Thoracic aorta (tissue), 2 donors: ENCODE measurements at regions not wholly inside any gene's neighbourhood (a gene's known extent, or its start where the extent isn't known, plus 50 kb on each side); places are given as distances from the start of the nearest gene placed in this dataset.

Source experiments
- ATAC-seq: fragments of 150-250 bp; one replicate; pipeline ENCODE4 v1.8.0; 2017; ENCODE audit warnings: low read depth; ENCODE audit not compliant: insufficient number of reproducible peaks, low FRiP score
- DNase-seq: peaks from one replicate; pipeline ENCODE4 v3.0.0-alpha.2; 2020; ENCODE audit warnings: low spot score
- H3K27ac ChIP-seq, 2 donors: fragments of 200-600 bp; sonication (generic); 1 replicate in 1 of 2; 2 replicates in 1 of 2; pipeline ENCODE4 v1.5.1; 2016; ENCODE audit warnings: mild to moderate bottlenecking in 2 of 2, moderate library complexity in 2 of 2
- H3K27me3 ChIP-seq: fragments of 200-600 bp; sonication (generic); replicated peaks from 2 replicates; pipeline ENCODE4 v1.6.0; 2016; ENCODE audit warnings: mild to moderate bottlenecking; ENCODE audit not compliant: insufficient read depth
- H3K36me3 ChIP-seq: fragments of 200-600 bp; sonication (generic); one replicate; pipeline ENCODE4 v1.5.1; 2016
- H3K4me1 ChIP-seq, 2 donors: fragments of 200-600 bp; sonication (generic); 1 replicate in 1 of 2; 2 replicates in 1 of 2; pipeline versions ENCODE4 v1.5.1 to v1.6.0; 2016; ENCODE audit warnings: low read depth in 2 of 2, mild to moderate bottlenecking in 1 of 2; ENCODE audit not compliant: control insufficient read depth in 1 of 2
- H3K4me3 ChIP-seq: fragments of 200-600 bp; sonication (generic); 2 replicates; pipeline ENCODE4 v1.5.1; 2016; ENCODE audit warnings: mild to moderate bottlenecking
- H3K9me3 ChIP-seq: fragments of 200-600 bp; sonication (generic); 2 replicates; pipeline ENCODE4 v1.5.1; 2016
- TF ChIP-seq, protein P1 (sequence below): fragments of 200-600 bp; sonication (generic); IDR thresholded peaks from one replicate; pipeline ENCODE4 v1.5.1; 2019; ENCODE audit warnings: antibody characterized with exemption

DNA sequence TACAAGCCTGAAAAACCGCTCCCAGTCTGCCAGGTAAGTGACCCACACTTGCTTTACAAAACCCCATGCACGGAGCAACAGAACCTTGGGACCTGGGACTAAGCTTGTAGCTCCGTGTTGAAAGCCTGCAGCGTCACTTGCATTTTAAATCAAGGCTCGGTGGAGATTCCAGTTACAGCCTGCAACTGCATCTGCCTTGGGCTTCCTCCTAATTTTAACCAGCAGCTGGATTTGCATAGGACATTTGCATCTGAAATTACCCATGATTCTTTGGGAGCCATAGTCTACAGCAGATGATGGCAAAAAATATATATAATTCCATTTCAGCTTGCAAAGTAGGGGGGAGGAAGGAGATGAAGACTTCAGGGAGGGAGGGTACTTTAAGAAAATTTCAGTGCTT, 62.4 kb upstream of the IGSF21 start:
- ATAC-seq = no peak
- Histone ChIP-seq H3K4me3 (no peak overlapping the region), H3K27me3 (no peaks in the 10 kb centered on the region), H3K27ac (no peak overlapping the region), H3K9me3 (no peaks in the 10 kb centered on the region), H3K36me3 (no peaks in the 10 kb centered on the region), H3K4me1 (no peaks in the 10 kb centered on the region)
- no peak for DNase-seq
- TF ChIP-seq, protein P1, sequence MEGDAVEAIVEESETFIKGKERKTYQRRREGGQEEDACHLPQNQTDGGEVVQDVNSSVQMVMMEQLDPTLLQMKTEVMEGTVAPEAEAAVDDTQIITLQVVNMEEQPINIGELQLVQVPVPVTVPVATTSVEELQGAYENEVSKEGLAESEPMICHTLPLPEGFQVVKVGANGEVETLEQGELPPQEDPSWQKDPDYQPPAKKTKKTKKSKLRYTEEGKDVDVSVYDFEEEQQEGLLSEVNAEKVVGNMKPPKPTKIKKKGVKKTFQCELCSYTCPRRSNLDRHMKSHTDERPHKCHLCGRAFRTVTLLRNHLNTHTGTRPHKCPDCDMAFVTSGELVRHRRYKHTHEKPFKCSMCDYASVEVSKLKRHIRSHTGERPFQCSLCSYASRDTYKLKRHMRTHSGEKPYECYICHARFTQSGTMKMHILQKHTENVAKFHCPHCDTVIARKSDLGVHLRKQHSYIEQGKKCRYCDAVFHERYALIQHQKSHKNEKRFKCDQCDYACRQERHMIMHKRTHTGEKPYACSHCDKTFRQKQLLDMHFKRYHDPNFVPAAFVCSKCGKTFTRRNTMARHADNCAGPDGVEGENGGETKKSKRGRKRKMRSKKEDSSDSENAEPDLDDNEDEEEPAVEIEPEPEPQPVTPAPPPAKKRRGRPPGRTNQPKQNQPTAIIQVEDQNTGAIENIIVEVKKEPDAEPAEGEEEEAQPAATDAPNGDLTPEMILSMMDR = no peak

DNA sequence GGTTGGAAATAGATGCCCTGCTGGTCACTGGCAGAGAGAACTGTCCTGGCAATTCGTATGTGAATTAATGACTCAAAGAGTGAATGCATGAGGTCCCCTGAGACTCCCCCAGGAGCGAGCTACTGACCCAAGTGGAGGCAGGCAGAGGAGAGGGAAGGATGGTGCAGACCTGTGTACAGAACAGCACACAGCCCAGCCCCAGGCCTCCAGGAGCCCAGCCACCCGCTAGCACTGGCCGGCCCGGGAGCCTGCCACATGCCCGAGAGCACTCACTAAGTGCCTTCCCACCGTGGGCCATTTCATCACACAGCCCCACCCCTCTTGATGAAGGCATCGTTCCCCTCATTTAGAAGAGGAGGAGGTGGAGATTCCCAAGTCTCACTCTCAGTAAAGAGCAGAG, 62.0 kb upstream of the IGSF21 start:
- H3K36me3 ChIP-seq = no peaks in the 10 kb centered on the region
- DNase-seq = no peak
- ATAC-seq = no peak
- no peak overlapping the region for H3K4me3 ChIP-seq
- H3K9me3 ChIP-seq = no peaks in the 10 kb centered on the region
- no peaks in the 10 kb centered on the region for H3K4me1 ChIP-seq
- H3K27me3 ChIP-seq = no peaks in the 10 kb centered on the region
- H3K27ac ChIP-seq = no peak overlapping the region
- TF ChIP-seq, protein P1 = no peak

DNA sequence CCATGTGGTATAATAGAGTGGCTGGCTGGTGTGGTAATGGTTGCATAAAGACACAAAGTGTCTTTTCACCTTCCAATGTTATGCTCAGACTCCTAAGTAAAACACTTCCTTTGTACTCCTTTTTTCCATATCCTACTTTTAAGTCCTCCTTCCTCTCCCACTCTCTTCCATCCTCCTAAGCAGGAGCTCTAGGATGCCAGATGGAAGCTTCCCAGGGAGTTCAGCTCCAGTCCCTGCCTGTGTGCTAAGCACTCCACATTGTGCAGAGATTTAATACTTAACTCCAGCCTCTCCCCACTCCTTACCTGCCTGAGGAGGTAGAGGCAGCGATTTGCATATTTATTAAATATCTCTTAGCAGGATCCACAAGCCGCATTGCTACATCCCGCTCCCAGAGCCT, 60.5 kb upstream of the IGSF21 start:
- TF ChIP-seq, protein P1 = no peak
- ATAC-seq (no peak), DNase-seq (no peak)
- no peak overlapping the region for H3K4me3 ChIP-seq
- H3K4me1 ChIP-seq = no peaks in the 10 kb centered on the region
- no peak overlapping the region for H3K27ac ChIP-seq
- no peaks in the 10 kb centered on the region for H3K9me3 ChIP-seq
- H3K27me3 ChIP-seq = no peaks in the 10 kb centered on the region
- no peaks in the 10 kb centered on the region for H3K36me3 ChIP-seq

DNA sequence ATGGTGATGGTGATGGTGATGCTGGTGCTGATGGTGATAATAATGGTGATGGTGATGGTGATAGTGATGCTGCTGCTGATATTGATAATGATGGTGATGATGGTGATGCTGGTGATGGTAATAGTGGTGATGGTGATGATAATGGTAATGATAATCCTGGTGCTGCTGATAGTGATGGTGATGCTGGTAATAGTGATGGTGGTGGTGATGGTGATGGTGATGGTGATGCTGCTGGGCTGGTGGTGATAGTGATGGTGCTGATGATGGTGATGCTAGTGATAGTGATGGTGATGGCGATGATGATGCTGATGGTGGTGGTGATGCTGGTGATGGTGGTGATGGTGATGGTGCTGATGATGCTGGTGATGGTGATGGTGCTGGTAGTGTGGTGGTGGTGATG, 58.4 kb upstream of the IGSF21 start:
- Histone ChIP-seq H3K4me1 (no peaks in the 10 kb centered on the region), H3K9me3 (no peaks in the 10 kb centered on the region), H3K27ac (no peak overlapping the region), H3K27me3 (no peaks in the 10 kb centered on the region), H3K36me3 (no peaks in the 10 kb centered on the region), H3K4me3 (no peak overlapping the region)
- TF ChIP-seq, protein P1 = no peak
- DNase-seq (no peak), ATAC-seq (no peak)

DNA sequence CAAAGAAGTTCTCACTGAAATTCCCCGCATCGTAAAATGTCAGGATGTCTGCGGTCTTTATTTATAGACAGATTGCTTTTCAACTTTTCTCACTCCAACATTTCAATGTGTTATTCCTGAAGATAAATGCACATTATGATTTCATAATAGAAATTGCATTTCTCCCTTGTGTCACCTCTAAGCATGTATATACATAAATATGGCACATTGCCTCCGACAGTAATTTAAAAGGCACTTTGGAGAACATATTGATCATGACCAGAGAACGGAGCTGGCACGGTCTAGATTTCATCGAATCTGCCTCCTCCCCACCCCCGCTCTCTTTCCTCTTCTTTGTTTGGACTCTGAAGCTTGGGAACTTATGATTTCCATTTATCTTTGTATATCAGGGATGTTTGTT, 54.9 kb upstream of the IGSF21 start:
- no peak overlapping the region for H3K4me3 ChIP-seq
- H3K4me1 ChIP-seq = no peaks in the 10 kb centered on the region
- TF ChIP-seq, protein P1 = no peak
- no peaks in the 10 kb centered on the region for H3K9me3 ChIP-seq
- H3K27ac ChIP-seq = no peak overlapping the region
- no peak for ATAC-seq
- no peaks in the 10 kb centered on the region for H3K27me3 ChIP-seq
- H3K36me3 ChIP-seq = no peaks in the 10 kb centered on the region
- DNase-seq = no peak
